Fibroblast of skin of abdomen (primary cell): ENCODE measurements at regions not wholly inside any gene's neighbourhood (a gene's known extent, or its start where the extent isn't known, plus 50 kb on each side); places are given as distances from the start of the nearest gene placed in this dataset.
A peak's percentile ranks its signal among the peaks of the same experiment; 100 is the strongest.
"Not testable (repeated sequence)": the region's sequence is repeated elsewhere in the genome, so short reads cannot be mapped to it uniquely, and the experiment has no call there.

ENCODE experiments used
- DNase-seq: peaks from one replicate; pipeline ENCODE4 v3.0.0-alpha.2; 2013

- no peak for DNase-seq
Observed at GRCh38 chr6:11889572-11889971, 111.0 kb upstream of the ADTRP start.

GRCh38 chr6:11888727-11889126 lies 110.1 kb upstream of the ADTRP start:
- no peak for DNase-seq

DNA sequence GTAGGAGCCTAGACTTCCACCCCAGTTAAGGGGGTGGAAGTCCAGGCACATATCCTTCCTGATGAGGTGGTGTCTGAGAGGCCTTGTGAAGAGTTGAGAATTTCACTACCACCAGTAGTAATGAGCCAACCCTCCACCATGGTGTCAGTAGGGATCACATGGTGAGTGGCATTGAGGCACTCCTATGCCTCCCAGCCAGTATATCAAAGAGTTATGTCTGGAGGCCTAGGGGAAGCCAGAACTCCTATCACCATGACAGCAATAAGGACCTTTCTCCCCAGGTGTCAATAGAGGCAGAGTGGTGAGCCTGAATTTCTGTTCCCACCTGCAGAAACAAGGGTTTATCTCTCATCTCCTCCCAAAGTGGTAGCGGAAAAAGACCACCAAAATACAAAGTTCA lies 106.6 kb upstream of the ADTRP start:
- no peak for DNase-seq

- DNase-seq: not testable (repeated sequence)
Observed at GRCh38 chr6:11883471-11883870, 104.9 kb upstream of the ADTRP start.

DNA sequence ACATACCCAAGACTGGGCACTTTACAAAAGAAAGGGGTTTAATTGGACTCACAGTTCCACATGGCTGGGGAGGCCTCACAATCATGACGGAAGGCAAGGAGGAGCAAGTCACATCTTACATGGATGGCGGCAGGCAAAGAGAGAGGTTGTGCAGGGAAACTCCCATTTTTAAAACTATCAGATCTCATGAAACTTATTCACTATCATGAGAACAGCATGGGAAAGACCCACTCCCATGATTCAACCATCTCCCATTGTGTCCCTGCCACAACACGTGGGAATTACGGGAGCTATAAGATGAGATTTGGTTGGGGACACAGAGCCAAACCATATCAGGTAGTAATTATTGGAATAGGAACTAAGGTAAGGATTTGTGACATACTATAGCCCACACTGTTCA lies 101.6 kb upstream of the ADTRP start:
- not testable (repeated sequence) for DNase-seq

GRCh38 chr6:11878735-11879134 lies 100.1 kb upstream of the ADTRP start:
- DNase-seq: peak; percentile 16

DNA sequence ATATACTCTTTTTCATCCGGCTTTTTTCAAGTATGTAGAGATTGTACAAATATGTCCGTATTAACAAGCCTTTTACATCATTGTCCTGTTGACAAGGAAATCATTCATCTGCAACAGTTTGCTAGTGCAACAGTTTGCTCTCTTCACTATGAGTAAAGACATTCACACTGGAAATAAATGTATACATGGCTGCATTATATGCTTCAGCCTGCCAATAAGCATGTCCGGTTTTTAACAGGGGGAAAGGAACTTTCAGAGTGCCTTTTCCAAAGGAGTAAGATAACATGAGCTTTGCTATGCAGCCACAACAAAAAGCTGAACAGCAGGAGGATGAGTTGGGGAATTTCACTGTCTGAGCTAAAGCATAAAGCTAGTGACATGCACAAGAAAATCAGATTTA lies 99.4 kb upstream of the ADTRP start:
- no peak for DNase-seq

DNA sequence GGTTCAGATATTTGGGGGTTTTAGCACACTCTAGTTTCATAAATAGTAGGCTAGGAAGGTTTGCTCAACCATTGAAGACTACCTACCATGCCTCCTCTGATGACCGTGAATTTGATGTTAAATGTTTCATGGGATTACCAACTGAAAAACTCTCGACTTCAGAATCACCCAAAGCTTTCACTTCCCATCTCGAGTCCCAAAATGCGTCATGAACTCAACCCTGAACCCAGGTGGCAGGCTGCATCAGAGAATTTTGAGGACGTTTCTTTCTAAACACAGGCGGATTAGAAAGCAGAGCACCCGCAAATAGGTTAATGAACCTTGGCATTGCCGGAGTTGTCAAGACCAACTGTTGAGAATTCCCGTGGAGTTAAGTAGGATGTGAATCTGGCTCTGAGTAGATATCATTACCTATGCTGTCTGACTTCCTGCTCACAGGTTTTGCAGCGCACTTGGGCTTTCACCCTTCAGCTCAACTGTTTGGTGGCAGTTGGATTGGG lies 98.4 kb upstream of the ADTRP start:
- no peak for DNase-seq

DNA sequence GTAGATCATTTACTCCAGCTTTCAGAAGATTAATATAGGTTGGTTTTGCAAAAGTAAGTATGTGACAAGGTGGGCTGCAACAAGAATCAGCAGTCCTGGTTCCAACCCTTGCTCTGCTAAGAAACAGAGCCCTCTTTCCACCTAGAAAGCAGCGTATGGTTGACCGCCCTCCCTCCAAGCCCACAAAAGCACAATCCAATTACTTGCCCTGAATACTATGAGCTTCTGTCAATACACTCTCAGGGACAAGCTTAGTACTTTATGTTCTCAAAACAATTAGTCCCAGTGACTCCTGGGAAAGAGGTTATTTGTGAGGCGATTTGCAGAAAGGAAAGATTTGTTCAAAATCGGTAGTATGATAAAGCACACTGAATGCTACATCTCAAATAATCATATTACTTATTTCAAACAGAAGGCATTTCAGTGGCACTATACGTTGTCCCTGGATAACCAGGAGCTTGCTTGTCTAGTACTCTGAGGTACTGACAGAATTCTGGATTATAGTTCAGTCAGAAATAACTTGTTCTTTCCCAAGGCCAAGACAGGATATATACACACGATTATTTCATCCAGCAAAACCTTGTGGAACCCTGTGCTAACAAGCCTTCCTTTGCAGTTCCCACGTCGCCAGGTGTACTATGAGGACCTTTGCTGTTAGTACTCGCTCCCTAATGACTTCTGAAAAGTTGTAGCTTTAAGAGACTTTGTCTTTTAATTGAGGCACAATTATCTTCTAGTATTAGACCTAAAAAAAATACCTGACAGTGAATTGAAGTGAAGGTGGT lies 96.9 kb upstream of the ADTRP start:
- DNase-seq: no peak

DNA sequence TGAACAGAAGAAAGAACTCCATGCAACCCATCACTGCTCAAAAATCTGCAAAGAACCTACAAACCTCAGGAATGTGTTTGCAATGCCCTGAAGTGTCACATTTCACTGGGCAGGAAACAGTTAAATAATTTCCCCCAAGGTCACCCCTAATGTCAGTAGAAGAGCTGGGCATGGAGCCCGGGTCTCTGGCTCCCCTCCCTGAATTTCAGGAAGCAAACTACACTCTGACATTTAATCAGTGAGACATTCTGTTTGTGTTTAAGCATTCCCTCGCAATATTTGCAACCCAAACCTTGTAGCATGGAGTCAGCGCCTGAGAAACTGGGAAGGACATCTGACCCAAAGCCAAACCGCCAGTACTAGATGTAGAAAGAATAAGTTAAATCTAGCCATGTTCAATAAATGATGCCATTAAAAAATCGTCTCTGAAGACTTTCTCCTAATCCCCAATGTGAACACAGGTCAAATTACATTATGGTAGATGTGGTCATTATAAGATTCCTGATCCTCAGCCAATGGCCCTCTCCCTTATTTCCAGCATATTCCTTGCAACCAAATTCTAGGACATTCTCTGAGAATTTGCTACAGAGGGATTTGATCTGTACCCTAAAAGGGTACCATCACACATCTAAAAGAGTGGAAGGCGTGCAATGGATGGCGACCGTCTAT lies 91.2 kb upstream of the ADTRP start:
- DNase-seq: peak; percentile 84

DNA sequence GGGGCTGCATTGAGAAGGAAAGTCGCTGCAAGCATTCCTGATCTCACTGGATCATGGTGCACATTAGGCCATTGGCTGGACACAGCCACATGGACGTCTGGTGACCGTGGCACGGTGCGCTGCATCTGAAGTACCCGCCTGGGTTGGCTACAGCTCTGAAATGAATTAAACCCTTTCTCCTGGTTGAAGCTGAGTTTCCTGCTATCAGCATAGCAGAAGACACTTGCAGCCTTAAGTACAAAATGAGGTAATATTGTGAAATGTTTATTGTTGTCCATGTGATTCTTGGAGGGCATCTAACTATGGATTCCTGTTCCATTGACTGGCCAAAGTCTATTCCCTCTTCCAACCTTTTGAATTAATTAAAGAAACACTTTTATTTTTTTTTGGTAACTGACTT lies 89.8 kb upstream of the ADTRP start:
- no peak for DNase-seq

- DNase-seq: no peak
Observed at GRCh38 chr6:11865680-11866300, 87.2 kb upstream of the ADTRP start.

GRCh38 chr6:11858439-11858838 lies 79.8 kb upstream of the ADTRP start:
- DNase-seq: no peak

- DNase-seq: no peak
Observed at GRCh38 chr6:11855743-11856142, 77.1 kb upstream of the ADTRP start.

DNA sequence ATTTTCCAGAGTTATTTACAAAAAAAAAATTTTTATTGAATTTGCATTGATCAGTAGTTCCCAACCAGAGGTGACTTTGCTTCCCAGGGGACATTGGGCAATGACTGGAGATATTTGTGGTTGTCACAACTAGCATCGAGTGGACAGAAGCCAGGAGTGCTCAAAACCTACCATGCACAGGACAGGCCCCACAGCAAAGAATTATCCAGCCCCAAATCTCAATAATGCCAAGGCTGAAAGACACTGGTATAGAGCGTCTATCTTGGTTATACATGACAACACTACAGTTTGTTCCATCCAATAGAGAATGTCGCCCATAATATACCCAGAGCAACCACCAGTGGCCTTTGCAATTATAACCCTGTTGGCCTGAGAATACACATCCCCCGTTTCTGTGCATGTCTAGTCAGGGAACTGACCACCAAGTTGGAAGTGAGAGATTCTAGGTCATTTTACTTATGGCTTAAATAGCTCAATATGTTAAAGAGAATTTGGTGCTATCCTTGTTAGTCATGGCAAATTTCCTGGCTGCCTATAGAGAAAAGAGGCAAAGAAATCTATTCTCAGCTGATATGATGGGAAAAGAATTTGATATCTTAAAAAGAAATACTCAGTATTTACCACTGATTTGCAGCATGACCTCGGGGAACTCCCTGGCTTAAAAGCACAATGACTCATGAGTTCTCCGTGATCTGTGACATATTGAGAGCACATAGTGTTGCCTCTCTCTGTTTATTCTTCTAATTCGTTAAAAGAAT lies 76.0 kb upstream of the ADTRP start:
- peak; percentile 66 for DNase-seq

GRCh38 chr6:11853678-11854407 lies 75.2 kb upstream of the ADTRP start:
- DNase-seq: peak; percentile 22

GRCh38 chr6:11852061-11852651 lies 73.6 kb upstream of the ADTRP start:
- no peak for DNase-seq

DNA sequence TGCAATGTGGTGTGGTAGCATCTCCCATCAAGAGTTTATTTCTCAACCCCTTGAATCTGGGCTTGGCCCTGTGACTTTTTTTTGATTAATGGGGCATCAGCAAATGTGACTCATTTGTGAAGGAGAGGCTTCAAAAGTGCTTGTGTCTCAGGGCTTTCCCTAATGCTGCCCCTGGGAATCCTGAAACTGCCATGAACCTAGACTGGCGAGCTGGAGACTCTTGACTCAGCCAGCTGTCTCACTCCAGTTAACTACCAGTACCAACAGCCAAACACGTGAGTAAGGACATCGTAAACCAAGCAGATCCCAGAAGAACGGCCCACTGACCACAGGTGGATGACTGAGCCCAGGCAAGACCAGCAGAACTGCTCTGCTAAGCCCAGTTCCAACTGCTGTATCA lies 72.8 kb upstream of the ADTRP start:
- peak; percentile 96 for DNase-seq

GRCh38 chr6:11848852-11849731 lies 70.5 kb upstream of the ADTRP start:
- DNase-seq: peak; percentile 76

DNA sequence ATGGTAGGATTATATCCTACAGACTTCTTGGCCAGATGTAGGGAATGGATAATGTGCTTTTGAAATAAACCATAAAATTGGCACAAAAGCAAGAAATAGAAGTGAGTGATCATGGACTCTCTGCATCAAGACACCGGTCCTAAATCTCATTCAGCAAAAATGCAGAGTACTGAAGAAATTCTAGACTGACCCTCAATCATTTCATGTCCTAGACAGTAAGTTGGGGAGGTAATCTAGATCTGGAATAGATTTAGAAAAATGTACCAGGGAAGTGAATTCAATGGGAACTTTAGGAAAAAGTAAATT lies 69.7 kb upstream of the ADTRP start:
- peak; percentile 74 for DNase-seq
